Lower leg skin (tissue), 3 donors: ENCODE measurements at regions not wholly inside any gene's neighbourhood (a gene's known extent, or its start where the extent isn't known, plus 50 kb on each side); places are given as distances from the start of the nearest gene placed in this dataset.

Experiments
- CTCF ChIP-seq, 3 donors: fragments of 450-650 bp; IDR thresholded peaks; one replicate each; pipeline ENCODE4 v1.5.1; 2016; ENCODE audit warnings: antibody characterized with exemption in 3 of 3, mild to moderate bottlenecking in 3 of 3, moderate library complexity in 2 of 3
- POLR2A ChIP-seq, 2 donors: fragments of 450-650 bp; IDR thresholded peaks; one replicate each; pipeline ENCODE4 v1.6.1; 2016 to 2017; ENCODE audit warnings: antibody characterized with exemption in 2 of 2, mild to moderate bottlenecking in 1 of 2, moderate library complexity in 1 of 2

- TF ChIP-seq CTCF (IDR thresholded peaks at IDR 0.05) (no peak), POLR2A (IDR thresholded peaks at IDR 0.05) (no peak)
Measured at GRCh38 chr4:104969394-104970082, 177.1 kb upstream of the TET2 start.
